Neuronal stem cell (in vitro differentiated cells): ENCODE measurements at regions not wholly inside any gene's neighbourhood (a gene's known extent, or its start where the extent isn't known, plus 50 kb on each side); places are given as distances from the start of the nearest gene placed in this dataset.

ENCODE experiments used
- DNase-seq: peaks from one replicate; pipeline ENCODE4 v3.0.0-alpha.2; 2013; ENCODE audit warnings: low spot score
- H2AFZ ChIP-seq: one replicate; pipeline ENCODE4 v1.6.1; 2013; ENCODE audit warnings: mild to moderate bottlenecking, low read length, inconsistent platforms
- H2AK5ac ChIP-seq: 2 replicates; pipeline ENCODE4 v1.6.1; 2013; ENCODE audit warnings: low read depth, mild to moderate bottlenecking, inconsistent platforms, low read length, moderate library complexity, mixed read lengths
- H2BK120ac ChIP-seq: 2 replicates; pipeline ENCODE4 v1.6.1; 2013; ENCODE audit warnings: low read depth, mild to moderate bottlenecking, inconsistent platforms, low read length, moderate library complexity, mixed read lengths
- H2BK12ac ChIP-seq: one replicate; pipeline ENCODE4 v1.6.1; 2013; ENCODE audit warnings: low read length, inconsistent platforms
- H2BK15ac ChIP-seq: 2 replicates; pipeline ENCODE4 v1.6.1; 2013; ENCODE audit warnings: mild to moderate bottlenecking, low read length, inconsistent platforms, mixed read lengths
- H2BK5ac ChIP-seq: one replicate; pipeline ENCODE4 v1.6.1; 2013; ENCODE audit warnings: inconsistent platforms, mild to moderate bottlenecking, low read length, moderate library complexity
- H3K14ac ChIP-seq: one replicate; pipeline ENCODE4 v1.6.1; 2013; ENCODE audit warnings: low read length, inconsistent platforms
- H3K18ac ChIP-seq: 2 replicates; pipeline ENCODE4 v1.6.1; 2013; ENCODE audit warnings: low read length, inconsistent platforms
- H3K23ac ChIP-seq: 2 replicates; pipeline ENCODE4 v1.6.1; 2013; ENCODE audit warnings: low read depth, mild to moderate bottlenecking, mixed read lengths, low read length, inconsistent platforms; ENCODE audit not compliant: poor library complexity
- H3K27ac ChIP-seq: replicated peaks from 3 replicates; pipeline ENCODE4 v1.5.1; 2013; ENCODE audit warnings: low read length, inconsistent platforms
- H3K27me3 ChIP-seq, 3 experiments: 2 replicates each; pipeline ENCODE4 v1.6.1; 2013; ENCODE audit warnings: low read length in 3 of 3, mild to moderate bottlenecking in 2 of 3, inconsistent platforms in 1 of 3, low read depth in 1 of 3, mixed read lengths in 1 of 3, moderate library complexity in 1 of 3; ENCODE audit not compliant: control insufficient read depth in 3 of 3, insufficient read depth in 3 of 3
- H3K36me3 ChIP-seq, 2 donors: replicated peaks in 1 of 2; 2 replicates each; pipeline ENCODE4 v1.6.1; 2013; ENCODE audit warnings: low read length in 2 of 2; ENCODE audit not compliant: control insufficient read depth in 2 of 2, insufficient read depth in 2 of 2
- H3K4ac ChIP-seq: 2 replicates; pipeline ENCODE4 v1.6.1; 2013; ENCODE audit warnings: inconsistent platforms, mild to moderate bottlenecking, low read length, moderate library complexity
- H3K4me1 ChIP-seq, 2 donors: 1 replicate in 1 of 2; 2 replicates in 1 of 2; pipeline ENCODE4 v1.6.1; 2013; ENCODE audit warnings: low read length in 2 of 2, low read depth in 1 of 2; ENCODE audit not compliant: control insufficient read depth in 2 of 2, insufficient read depth in 1 of 2
- H3K4me2 ChIP-seq: one replicate; pipeline ENCODE4 v1.6.1; 2013; ENCODE audit warnings: mild to moderate bottlenecking, low read length, inconsistent platforms; ENCODE audit not compliant: insufficient read depth, poor library complexity, severe bottlenecking
- H3K4me3 ChIP-seq, 2 donors: 2 replicates each; pipeline ENCODE4 v1.5.1; 2013; ENCODE audit warnings: low read length in 2 of 2, mild to moderate bottlenecking in 2 of 2, inconsistent platforms in 1 of 2, moderate library complexity in 1 of 2
- H3K79me1 ChIP-seq: one replicate; pipeline ENCODE4 v1.6.1; 2013; ENCODE audit warnings: low read depth, mild to moderate bottlenecking, inconsistent platforms, low read length, moderate library complexity
- H3K9ac ChIP-seq: one replicate; pipeline ENCODE4 v1.6.1; 2013; ENCODE audit warnings: mild to moderate bottlenecking, low read depth, low read length, inconsistent platforms; ENCODE audit not compliant: poor library complexity
- H3K9me3 ChIP-seq, 2 donors: replicated peaks in 1 of 2; 2 replicates each; pipeline versions ENCODE3 to v1.6.1; 2013; ENCODE audit warnings: low read length in 2 of 2, mild to moderate bottlenecking in 2 of 2, inconsistent platforms in 1 of 2, low read depth in 1 of 2, mixed read lengths in 1 of 2, moderate library complexity in 1 of 2; ENCODE audit not compliant: control insufficient read depth in 2 of 2, insufficient read depth in 1 of 2
- H4K8ac ChIP-seq: one replicate; pipeline ENCODE4 v1.6.1; 2013; ENCODE audit warnings: low read depth, mild to moderate bottlenecking, inconsistent platforms, low read length, moderate library complexity
- H4K91ac ChIP-seq: one replicate; pipeline ENCODE4 v1.6.1; 2013; ENCODE audit warnings: low read length, low read depth, mild to moderate bottlenecking, inconsistent platforms; ENCODE audit not compliant: poor library complexity
- WGBS, 2 donors: extraction: QIAGEN DNeasy Blood & Tissue Kit; methylation state at CpG; one replicate each; pipeline ENCODE4 v1.1.7; 2013; ENCODE audit warnings: missing lambda C conversion rate in 2 of 2, mixed read lengths in 1 of 2; ENCODE audit not compliant: insufficient read length in 2 of 2, insufficient replicate concordance in 1 of 2; ENCODE audit errors: extremely low coverage in 2 of 2; 5-methylcytosine and 5-hydroxymethylcytosine counted together

DNA sequence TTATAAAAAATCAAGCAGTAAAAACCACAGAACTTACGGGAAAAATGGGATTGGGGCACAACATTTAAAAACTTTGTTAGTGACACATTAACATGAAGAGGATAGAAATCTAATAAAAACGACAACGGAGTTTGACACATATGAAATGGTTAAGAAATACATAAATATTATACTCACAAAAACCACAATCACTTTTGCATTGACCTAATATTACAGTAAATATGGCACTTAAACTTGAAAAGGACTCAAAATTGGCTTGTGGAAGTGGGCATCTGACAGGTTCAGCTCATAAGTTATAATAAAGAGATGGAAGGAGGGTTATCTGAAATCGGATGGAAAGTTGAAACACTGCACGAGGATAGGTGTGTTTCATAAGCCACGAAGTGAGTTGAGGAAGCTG, 523.7 kb downstream of the TFAP2B start:
- no peak overlapping the region for H2BK5ac ChIP-seq
- H3K4ac ChIP-seq = no peak overlapping the region
- H3K27me3 ChIP-seq = no peaks in the 10 kb centered on the region
- no peak overlapping the region for H4K91ac ChIP-seq
- no peak overlapping the region for H2BK120ac ChIP-seq
- H3K4me1 ChIP-seq = peaks cover 0 to 8% of the 10 kb centered on the region in 2 donors
- no peak overlapping the region for H3K14ac ChIP-seq
- no peak overlapping the region for H2AFZ ChIP-seq
- H2BK12ac ChIP-seq = no peak overlapping the region
- no peak overlapping the region for H3K23ac ChIP-seq
- H3K4me2 ChIP-seq = no peak overlapping the region
- no peak overlapping the region for H3K9ac ChIP-seq
- H3K79me1 ChIP-seq = no peaks in the 10 kb centered on the region
- no peak overlapping the region for H4K8ac ChIP-seq
- no peak overlapping the region for H2AK5ac ChIP-seq
- H3K27ac ChIP-seq = no peak overlapping the region
- H3K4me3 ChIP-seq = no peak overlapping the region
- H3K9me3 ChIP-seq = no peaks in the 10 kb centered on the region
- no peak overlapping the region for H3K18ac ChIP-seq
- no peak overlapping the region for H2BK15ac ChIP-seq
- H3K36me3 ChIP-seq = no peaks in the 10 kb centered on the region
- DNase-seq = no peak
- no CpG with 5 or more reads among the region's 6 CpGs for WGBS, 2 donors

DNA sequence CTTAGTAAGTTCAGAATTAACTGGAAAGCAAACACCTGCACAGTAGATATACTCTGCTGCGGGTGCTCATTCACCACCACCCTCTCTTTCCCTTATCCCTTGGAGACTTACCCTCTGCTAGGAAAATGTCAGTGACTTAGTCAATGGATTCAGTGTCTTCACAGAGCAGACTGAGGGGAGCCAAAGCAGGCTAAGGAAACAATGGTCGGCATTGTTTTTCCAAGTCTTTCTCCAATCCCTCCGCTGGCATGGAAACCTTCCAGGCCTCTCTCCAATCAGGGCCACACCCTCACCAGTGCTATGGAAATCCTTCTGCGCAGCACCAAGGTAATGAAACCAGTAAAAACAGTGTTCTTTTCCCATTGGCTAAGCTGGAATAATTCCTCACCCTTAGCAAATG, 531.2 kb downstream of the TFAP2B start:
- DNase-seq = no peak
- Histone ChIP-seq H2BK120ac (no peak overlapping the region), H3K14ac (no peak overlapping the region), H3K18ac (no peak overlapping the region), H3K27me3 (no peaks in the 10 kb centered on the region), H3K23ac (no peak overlapping the region), H2AFZ (peak overlapping the region; percentile 29), H3K27ac (no peak overlapping the region), H2BK15ac (no peak overlapping the region), H3K4me1 (no peaks in the 10 kb centered on the region), H4K8ac (no peak overlapping the region), H3K36me3 (no peaks in the 10 kb centered on the region), H3K79me1 (no peaks in the 10 kb centered on the region), H3K4ac (no peak overlapping the region), H3K4me2 (no peak overlapping the region), H2BK5ac (no peak overlapping the region), H2BK12ac (no peak overlapping the region), H4K91ac (no peak overlapping the region), H2AK5ac (no peak overlapping the region), H3K4me3 (no peak overlapping the region), H3K9me3 (no peaks in the 10 kb centered on the region), H3K9ac (no peak overlapping the region)
- WGBS, 2 donors = no CpG with 5 or more reads among the region's 4 CpGs

DNA sequence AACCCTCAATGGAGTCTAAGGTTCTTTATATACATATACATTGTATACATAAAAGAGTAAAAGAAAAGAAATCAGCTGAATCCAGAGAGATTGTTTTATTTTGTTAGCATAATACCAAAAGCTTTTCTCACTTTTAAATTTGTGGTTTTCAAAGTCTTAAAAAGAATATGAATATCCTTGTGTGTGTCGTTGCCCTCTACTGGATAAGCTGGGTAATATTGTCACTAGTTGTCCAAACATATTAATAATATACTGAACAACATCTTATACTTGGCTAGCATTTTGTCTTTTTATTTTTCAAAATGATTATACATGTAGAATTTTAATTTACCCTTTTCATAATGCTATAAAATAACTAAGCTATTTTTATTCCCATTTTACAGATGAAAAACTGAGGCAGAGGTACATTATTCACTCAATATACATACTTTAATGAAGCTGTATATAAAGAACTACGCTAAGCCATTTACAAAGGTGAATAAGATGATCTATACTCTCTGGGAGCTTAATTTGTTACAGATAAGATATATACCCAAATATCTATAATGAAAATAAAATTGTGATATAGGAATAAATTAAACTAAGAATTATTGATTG, 531.7 kb downstream of the TFAP2B start:
- WGBS, 2 donors = no CpG with 5 or more reads among the region's 2 CpGs
- Histone ChIP-seq H2BK12ac (no peak overlapping the region), H3K36me3 (no peaks in the 10 kb centered on the region), H3K9ac (no peak overlapping the region), H3K27ac (no peak overlapping the region), H2BK15ac (no peak overlapping the region), H3K4me2 (no peak overlapping the region), H3K4me3 (no peak overlapping the region), H3K9me3 (no peaks in the 10 kb centered on the region), H2AK5ac (no peak overlapping the region), H3K4me1 (no peaks in the 10 kb centered on the region), H2AFZ (no peak overlapping the region), H2BK120ac (no peak overlapping the region), H3K27me3 (no peaks in the 10 kb centered on the region), H3K18ac (no peak overlapping the region), H3K79me1 (no peaks in the 10 kb centered on the region), H3K4ac (no peak overlapping the region), H3K23ac (no peak overlapping the region), H4K8ac (no peak overlapping the region), H4K91ac (no peak overlapping the region), H2BK5ac (no peak overlapping the region), H3K14ac (no peak overlapping the region)
- no peak for DNase-seq

DNA sequence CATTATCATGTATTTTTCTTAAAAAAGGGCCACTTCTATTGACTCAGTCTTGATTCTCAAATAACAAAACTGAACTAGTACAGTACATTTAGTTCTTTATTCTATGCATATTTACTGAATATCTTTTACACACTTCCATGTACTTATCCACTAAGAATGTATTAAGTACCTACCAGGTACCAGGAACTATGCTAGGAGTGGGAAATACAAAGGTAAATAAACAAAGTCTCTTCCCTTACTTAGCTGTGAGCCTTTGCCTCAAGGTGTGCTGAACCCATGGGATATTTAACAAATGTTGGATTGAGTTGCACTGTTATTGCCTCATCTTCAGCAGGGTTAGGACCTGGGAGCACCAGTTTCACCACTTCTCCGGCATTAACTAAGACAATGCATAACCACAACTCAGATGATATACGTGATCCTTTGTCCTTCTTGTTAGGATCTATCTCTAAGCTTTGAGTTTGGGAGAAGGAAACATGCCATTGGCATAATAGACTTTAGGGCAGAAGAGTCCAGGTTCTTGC, 533.9 kb downstream of the TFAP2B start:
- no CpG with 5 or more reads among the region's 2 CpGs for WGBS, 2 donors
- no peak overlapping the region for H3K14ac ChIP-seq
- H3K4me3 ChIP-seq = no peak overlapping the region
- no peak overlapping the region for H3K23ac ChIP-seq
- H4K8ac ChIP-seq = no peak overlapping the region
- no peak for DNase-seq
- no peak overlapping the region for H2BK12ac ChIP-seq
- no peaks in the 10 kb centered on the region for H3K79me1 ChIP-seq
- no peak overlapping the region for H3K4me2 ChIP-seq
- H2AFZ ChIP-seq = no peak overlapping the region
- no peak overlapping the region for H4K91ac ChIP-seq
- H3K4me1 ChIP-seq = no peaks in the 10 kb centered on the region
- no peaks in the 10 kb centered on the region for H3K9me3 ChIP-seq
- H3K9ac ChIP-seq = no peak overlapping the region
- H3K27ac ChIP-seq = no peak overlapping the region
- no peak overlapping the region for H2AK5ac ChIP-seq
- no peak overlapping the region for H3K4ac ChIP-seq
- no peak overlapping the region for H2BK5ac ChIP-seq
- H2BK15ac ChIP-seq = no peak overlapping the region
- H3K18ac ChIP-seq = no peak overlapping the region
- no peaks in the 10 kb centered on the region for H3K27me3 ChIP-seq
- H2BK120ac ChIP-seq = no peak overlapping the region
- no peaks in the 10 kb centered on the region for H3K36me3 ChIP-seq
